Astrocyte (in vitro differentiated cells and primary cell): ENCODE measurements at regions not wholly inside any gene's neighbourhood (a gene's known extent, or its start where the extent isn't known, plus 50 kb on each side); places are given as distances from the start of the nearest gene placed in this dataset.

Experiments
- CTCF ChIP-seq: IDR thresholded peaks from 2 replicates; pipeline ENCODE4 v1.5.1; 2011; ENCODE audit warnings: low read depth, mild to moderate bottlenecking, inconsistent platforms, low read length, moderate library complexity; ENCODE audit not compliant: insufficient read depth
- EZH2 ChIP-seq: IDR thresholded peaks from 2 replicates; pipeline ENCODE4 v1.6.1; 2012; ENCODE audit warnings: mild to moderate bottlenecking, low read length, inconsistent platforms; ENCODE audit not compliant: insufficient read depth

GRCh38 chr1:98467122-98467521, 194.4 kb upstream of the SNX7 start:
- TF ChIP-seq CTCF = no peak
- TF ChIP-seq EZH2 = no peak
